Activated CD4-positive, alpha-beta T cell treated with anti-CD3 and anti-CD28 coated beads, Interleukin-2, amount 50 U/mL, for 1 hour (primary cell): ENCODE measurements at regions not wholly inside any gene's neighbourhood (a gene's known extent, or its start where the extent isn't known, plus 50 kb on each side); places are given as distances from the start of the nearest gene placed in this dataset.

Experiments
- DNase-seq: peaks from one replicate; pipeline ENCODE4 v3.0.0-alpha.2; 2020

DNA sequence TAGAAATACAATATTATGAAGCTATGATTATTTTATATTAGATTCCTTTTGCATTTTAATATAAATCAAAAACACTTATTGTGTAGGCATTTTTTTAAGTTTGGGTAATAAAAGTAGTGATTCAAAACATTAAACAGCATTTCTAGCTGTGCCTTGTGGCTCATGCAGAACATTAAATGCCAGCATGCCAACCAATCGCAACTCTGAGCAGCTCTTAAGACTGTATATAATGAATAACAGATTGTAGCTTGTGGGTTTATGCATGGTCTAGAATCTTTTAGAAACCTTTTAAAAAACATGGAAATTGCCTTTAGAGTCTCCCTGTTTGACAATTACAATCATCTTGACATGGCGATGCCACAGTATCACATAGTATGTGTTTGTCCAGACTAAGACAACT lies 903.8 kb downstream of the EFNA5 start:
- DNase-seq, result no peak

DNA sequence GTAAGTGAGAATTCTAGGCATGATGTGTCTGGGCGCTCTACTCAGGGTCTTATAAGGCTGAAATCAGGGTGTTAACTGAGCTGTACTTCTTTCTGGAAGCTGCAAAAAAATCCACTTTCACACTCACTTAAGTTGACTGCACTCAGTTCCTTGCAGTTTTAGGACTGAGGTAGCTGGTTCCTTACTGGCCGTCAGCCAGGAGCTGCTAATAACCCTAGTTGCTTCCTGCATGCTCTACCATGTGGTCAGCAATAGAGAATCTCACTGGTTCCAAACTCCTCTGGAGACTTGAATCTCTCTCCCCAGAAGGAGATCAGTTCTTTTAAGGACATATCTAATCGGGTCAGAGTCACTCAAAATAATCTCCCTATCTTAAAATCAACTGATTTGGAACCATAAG lies 911.2 kb downstream of the EFNA5 start:
- no peak for DNase-seq

DNA sequence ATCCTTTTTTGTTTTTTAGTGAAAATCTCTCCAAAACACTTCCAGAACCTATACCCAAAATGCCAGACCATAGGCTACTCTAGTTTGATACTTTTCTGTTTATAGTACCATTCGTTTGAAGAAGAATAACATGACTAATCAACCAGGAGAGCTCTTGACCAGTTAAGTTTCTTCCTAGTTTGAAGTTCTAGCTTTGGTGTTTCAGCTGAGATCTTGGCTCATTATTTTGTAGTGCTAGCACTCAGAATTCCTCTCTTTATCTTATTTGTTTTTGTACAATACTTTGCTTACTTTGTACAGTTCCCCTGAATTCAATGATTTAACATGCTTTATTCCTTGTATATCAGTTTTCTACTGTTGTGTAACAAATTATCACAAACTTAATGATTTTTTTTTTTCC lies 911.6 kb downstream of the EFNA5 start:
- DNase-seq, result no peak

- no peak for DNase-seq
Measured at GRCh38 chr5:106757672-106758071, 913.1 kb downstream of the EFNA5 start.

DNA sequence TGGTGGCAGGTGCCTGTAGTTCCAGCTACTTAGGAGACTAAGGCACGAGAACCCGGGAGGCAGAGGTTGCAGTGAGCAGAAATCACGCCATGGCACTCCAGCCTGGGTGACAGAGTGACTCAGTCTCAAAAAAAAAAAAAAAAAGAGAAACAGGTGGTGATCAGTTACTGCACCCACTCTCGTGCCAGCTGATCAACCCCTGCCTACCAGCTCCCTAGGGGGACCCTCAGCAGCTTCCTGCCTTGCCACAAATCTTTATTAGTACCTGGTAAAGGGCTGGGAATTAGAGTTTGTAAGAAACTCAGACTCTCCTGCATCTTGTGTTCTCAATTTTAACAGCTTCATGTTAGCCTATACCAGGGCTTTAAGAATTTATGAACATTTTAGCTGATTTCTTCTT lies 914.9 kb downstream of the EFNA5 start:
- no peak for DNase-seq

DNA sequence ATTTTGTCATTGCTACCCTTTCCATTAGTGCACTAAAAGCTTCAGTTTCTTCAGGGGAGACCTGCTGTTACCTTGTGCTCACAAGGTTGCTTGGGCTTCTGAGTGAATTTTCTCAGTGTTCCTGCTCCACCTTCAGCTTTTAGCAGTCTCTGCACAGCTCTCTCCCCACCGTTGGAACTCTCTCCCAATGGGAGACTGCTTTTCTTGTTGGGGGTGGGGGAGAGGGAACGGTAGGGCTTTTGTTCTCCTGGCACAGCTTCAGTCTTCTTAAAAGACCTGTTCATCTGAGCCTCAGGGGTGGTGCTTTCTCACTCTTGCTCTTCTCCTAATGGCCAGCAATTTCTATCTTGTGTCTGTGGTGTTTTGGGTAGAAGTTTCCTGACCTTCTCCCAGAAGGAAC lies 915.7 kb downstream of the EFNA5 start:
- no peak for DNase-seq

DNA sequence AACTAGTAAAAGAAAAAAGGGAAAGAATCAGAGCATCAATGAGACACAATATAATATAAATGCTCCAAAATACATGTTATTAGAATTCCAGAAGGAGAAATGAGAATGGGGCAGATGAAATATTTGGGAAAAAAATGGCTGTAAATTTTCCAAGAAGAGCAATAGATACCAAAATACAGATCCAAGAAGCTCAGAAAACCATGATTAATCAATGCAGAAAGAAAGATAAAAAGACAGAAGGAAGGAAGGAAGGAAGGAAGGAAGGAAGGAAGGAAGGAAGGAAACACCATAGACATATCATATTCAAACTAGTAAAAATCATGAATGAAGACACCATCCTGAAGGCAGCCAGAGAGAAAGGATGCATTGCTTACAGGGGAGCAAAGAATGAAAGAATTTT lies 920.9 kb downstream of the EFNA5 start:
- DNase-seq, result no peak

DNA sequence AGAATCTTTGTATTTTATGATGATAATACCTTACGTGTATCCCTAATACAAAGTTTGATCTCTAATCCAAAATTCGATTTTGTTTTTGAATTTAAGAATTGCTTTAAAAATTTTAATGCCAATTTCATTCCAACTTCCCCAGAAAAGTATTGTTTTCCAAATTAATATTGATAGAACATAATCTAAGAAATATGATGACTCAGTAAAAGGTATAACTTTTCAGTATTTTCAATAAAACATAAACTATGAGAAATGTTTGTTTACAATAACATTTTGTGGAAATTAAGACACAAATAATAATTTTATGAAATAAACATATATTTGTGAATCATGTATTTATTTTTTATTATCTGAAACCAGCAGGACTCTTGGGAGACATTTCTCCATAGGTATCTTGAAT lies 931.6 kb downstream of the EFNA5 start:
- DNase-seq, result no peak

GRCh38 chr5:106737111-106737510 lies 933.6 kb downstream of the EFNA5 start:
- no peak for DNase-seq

GRCh38 chr5:106732624-106733023 lies 938.1 kb downstream of the EFNA5 start:
- no peak for DNase-seq

- DNase-seq, result no peak
Measured at GRCh38 chr5:106730912-106731311, 939.8 kb downstream of the EFNA5 start.

- DNase-seq, result no peak
Measured at GRCh38 chr5:106730506-106730905, 940.2 kb downstream of the EFNA5 start.

- no peak for DNase-seq
Measured at GRCh38 chr5:106728208-106728607, 942.5 kb downstream of the EFNA5 start.

DNA sequence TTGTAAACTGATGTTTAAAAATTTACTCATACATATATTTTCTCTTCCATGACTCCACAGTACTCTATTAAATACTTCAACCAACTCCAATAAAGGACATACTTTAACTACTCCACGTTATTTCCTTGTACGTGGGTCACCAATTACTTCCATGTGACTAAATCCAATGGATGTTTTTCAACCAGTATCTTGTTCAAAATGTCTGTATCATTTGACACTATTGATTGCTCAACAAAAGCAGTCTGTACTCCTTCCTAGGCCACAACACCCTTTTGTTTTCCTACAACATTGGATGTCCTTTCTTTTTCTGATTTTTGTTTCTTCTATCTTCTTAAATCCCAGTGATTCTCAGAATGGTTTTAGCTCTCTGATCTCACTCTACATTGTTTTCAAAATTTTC lies 943.7 kb downstream of the EFNA5 start:
- no peak for DNase-seq

- DNase-seq, result no peak
Measured at GRCh38 chr5:106720367-106720766, 950.4 kb downstream of the EFNA5 start.

DNA sequence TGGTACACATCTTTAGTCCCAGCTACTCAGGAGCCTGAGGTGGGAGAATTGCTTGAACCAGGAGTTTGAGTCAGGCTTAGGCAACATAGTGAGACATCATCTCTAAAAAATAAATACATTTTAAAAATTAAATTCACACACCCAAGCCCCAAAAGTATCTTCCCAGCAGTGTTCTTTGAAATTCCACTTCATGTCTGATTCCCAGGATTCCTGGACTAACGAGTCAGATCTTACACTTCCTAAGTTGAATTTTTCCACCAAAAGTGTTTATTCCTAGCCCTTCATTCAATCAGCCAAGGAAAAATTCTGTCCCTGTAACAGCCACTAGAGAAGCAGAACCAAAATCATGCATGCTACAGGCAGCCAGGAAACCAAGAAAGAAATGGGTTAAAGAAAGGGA lies 970.9 kb downstream of the EFNA5 start:
- DNase-seq, result no peak

DNA sequence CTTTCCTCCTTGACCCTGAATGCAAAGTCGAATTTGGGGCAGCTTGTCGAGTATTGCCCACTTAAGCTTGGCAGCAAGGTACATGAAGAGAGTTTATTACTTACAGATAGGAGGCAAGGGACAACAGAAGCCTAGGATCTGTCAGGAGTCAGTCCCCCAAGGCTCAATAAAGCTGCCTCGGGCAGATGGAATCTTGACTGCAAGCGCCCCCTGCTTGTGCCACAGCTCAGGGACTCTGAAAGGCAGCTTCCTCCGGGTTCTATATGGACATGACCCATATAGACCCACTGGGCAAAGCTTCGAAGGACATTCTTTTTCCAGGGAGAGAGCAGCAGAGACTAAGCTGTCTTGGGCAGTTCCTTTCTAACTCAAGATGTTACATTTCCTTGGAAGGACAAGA lies 971.5 kb downstream of the EFNA5 start:
- no peak for DNase-seq

GRCh38 chr5:106698169-106698568 lies 972.6 kb downstream of the EFNA5 start:
- no peak for DNase-seq

DNA sequence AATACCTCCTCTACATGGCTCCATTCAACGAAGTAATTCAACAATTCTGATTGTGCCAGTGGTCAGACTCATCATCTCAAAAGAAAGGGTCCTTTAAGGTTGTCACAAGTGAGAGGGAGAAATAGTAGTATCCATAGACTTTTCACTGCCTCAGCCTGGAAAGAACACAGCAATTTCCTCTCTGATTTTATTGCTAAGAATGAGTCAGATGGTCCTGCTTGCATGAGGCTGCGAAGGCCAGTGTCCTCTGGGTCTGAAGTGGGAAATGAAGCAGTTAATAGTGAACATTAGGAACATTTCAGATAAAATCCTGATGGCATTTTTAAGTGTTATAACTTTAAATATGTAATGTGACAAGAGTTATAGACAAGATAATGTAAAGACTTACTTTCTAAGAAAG lies 979.0 kb downstream of the EFNA5 start:
- DNase-seq, result no peak

- no peak for DNase-seq
Measured at GRCh38 chr5:106690585-106690984, 980.2 kb downstream of the EFNA5 start.

GRCh38 chr5:106680330-106680729 lies 990.4 kb downstream of the EFNA5 start:
- DNase-seq, result no peak

GRCh38 chr5:106677057-106677456 lies 993.7 kb downstream of the EFNA5 start:
- no peak for DNase-seq

DNA sequence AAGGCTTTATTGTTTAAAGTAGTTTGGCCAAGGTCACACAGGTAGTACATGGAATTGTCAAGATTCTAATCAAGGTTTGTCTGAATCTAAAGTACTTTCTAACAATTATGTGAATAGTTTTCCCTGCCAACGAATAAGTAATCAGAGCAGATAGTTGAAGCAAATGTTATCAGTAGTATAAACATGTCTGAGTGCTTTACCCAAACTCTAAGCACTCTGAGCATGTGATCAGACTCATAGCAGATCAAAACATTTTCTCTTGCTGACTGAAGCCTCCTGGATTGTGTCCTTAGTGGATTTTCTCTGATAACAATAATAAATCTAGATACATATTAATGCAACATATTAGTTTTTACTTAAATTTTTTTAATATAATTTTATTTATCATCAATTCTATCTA lies 995.0 kb downstream of the EFNA5 start:
- DNase-seq, result no peak

- no peak for DNase-seq
Measured at GRCh38 chr5:106673941-106674340, 996.8 kb downstream of the EFNA5 start.

- DNase-seq, result no peak
Measured at GRCh38 chr5:106661866-106662265, 1008.9 kb downstream of the EFNA5 start.

DNA sequence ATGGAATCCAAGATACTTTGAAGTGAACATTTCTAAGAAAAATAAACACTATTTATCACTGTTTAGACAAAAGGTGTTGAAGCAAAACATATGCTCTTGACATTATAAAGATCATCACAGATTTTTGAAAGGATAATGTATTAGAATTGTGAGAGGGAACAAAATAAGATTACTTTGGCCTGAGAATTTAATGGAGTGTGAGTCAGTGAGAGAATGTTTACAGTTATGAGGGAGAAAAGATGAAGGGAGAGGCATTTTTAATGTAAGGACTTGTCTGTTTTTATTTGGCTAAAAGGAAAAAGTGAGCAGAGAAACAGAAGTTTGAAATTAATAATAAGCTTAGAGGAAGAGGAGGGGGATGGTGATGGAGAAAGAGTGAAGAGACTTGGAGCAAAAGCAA lies 1010.1 kb downstream of the EFNA5 start:
- DNase-seq, result no peak
